ENCODE measurements at regions not wholly inside any gene's neighbourhood (a gene's known extent, or its start where the extent isn't known, plus 50 kb on each side); places are given as distances from the start of the nearest gene placed in this dataset.

DNA sequence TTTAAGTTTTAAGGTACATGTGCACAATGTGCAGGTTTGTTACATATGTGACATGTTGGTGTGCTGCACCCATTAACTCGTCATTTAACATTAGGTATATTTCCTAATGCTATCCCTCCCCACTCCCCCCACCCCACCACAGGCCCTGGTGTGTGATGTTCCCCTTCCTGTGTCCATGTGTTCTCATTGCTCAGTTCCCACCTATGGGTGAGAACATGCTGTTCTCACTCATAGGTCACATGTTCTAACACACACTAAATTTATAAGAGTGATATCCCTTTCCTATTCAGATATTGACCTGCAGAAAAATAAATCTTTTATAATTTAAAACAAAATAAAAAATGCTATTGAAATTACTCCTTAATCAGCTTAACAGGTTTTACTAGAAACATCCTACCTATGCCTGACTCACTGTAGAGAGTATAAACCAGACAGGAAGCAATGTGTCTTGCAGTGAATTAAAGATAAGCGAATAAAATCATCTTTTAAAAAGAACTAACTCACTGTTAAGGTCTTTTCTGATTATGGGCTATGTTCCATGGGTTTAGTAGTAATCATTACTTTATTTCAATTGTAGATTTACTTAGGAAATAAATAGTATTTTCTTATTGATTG, 82.0 kb upstream of the DPH5 start:
- no peak overlapping the region for H2AFZ ChIP-seq
- no peak overlapping the region for H3K27ac ChIP-seq
- no peaks in the 10 kb centered on the region for H3K36me3 ChIP-seq (ENCODE audit: control insufficient read depth, insufficient read depth, low read length)
- H3K4me2 ChIP-seq (ENCODE audit: low read length), result no peak overlapping the region
- TF ChIP-seq, protein P1, sequence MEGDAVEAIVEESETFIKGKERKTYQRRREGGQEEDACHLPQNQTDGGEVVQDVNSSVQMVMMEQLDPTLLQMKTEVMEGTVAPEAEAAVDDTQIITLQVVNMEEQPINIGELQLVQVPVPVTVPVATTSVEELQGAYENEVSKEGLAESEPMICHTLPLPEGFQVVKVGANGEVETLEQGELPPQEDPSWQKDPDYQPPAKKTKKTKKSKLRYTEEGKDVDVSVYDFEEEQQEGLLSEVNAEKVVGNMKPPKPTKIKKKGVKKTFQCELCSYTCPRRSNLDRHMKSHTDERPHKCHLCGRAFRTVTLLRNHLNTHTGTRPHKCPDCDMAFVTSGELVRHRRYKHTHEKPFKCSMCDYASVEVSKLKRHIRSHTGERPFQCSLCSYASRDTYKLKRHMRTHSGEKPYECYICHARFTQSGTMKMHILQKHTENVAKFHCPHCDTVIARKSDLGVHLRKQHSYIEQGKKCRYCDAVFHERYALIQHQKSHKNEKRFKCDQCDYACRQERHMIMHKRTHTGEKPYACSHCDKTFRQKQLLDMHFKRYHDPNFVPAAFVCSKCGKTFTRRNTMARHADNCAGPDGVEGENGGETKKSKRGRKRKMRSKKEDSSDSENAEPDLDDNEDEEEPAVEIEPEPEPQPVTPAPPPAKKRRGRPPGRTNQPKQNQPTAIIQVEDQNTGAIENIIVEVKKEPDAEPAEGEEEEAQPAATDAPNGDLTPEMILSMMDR (IDR thresholded peaks at IDR 0.05), result no peak
- H3K9ac ChIP-seq, result no peak overlapping the region
- H3K27me3 ChIP-seq (ENCODE audit: control insufficient read depth, insufficient read depth, low read length), result no peaks in the 10 kb centered on the region
- H3K79me2 ChIP-seq, result no peaks in the 10 kb centered on the region
- no peak overlapping the region for H3K4me3 ChIP-seq (ENCODE audit: low read depth, low read length)
- no peaks in the 10 kb centered on the region for H3K4me1 ChIP-seq
- H3K9me3 ChIP-seq (ENCODE audit: control insufficient read depth, low read length), result no peaks in the 10 kb centered on the region

DNA sequence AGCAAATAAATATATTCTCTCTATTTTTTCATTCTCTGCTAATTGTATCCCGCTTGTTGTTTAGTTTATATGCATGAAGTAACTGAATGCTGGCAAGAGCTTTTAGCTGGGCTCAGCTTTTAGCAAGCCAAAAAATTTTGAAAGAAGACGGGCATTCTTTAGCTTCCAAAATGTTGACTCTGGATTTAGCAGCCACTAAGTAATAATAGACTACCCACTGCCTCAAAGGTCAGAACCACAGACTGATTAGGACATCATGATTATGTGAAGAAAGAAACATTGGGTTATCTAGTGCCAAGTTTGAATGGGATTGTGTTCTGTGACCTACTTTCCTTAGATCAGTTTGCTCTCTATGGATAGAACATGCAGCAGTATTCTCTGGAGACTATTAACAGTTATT, 80.3 kb upstream of the DPH5 start:
- Histone ChIP-seq H3K4me2 (ENCODE audit: low read length) (peak overlapping the region; percentile 10), H3K27ac (peak overlapping the region; percentile 1), H3K9ac (no peak overlapping the region), H3K27me3 (ENCODE audit: control insufficient read depth, insufficient read depth, low read length) (no peaks in the 10 kb centered on the region), H3K79me2 (no peaks in the 10 kb centered on the region), H3K9me3 (ENCODE audit: control insufficient read depth, low read length) (no peaks in the 10 kb centered on the region), H3K4me3 (ENCODE audit: low read depth, low read length) (no peak overlapping the region), H3K4me1 (no peaks in the 10 kb centered on the region), H2AFZ (no peak overlapping the region), H3K36me3 (ENCODE audit: control insufficient read depth, insufficient read depth, low read length) (no peaks in the 10 kb centered on the region)
- TF ChIP-seq, protein P1 (IDR thresholded peaks at IDR 0.05), result no peak

DNA sequence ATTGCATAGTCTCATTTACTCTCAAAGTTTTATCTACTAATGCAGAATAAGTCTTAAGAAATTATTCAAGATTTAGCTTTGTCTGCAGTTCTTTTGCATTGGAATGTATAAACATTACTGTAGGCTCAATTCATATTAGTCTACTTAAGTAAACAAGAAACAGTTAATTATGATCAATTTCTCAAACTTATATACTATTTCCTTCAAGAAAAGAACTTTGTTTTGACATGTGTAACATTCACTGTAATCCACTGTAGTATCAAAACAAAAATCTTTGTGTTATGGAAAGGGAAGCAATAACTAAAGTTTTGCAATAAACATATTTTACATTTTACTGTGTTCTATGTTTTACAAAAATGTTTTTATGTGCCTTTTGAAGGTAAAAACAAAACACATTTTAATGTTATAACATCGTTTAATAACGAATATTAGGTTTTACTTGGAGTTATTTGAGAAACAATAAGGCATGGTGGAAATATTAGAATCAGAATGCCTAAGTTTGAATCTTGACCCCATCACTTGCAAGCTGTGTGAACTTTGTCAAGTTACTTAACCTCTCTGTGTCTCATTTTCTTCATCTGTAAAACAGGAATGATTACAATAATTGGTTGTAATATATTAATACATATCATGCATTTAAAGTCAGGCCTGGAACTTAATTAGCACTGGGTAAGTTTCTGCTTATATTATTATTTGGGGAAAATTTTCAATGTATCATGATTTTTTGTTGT, 77.0 kb upstream of the DPH5 start:
- no peak overlapping the region for H2AFZ ChIP-seq
- no peaks in the 10 kb centered on the region for H3K79me2 ChIP-seq
- no peak overlapping the region for H3K4me2 ChIP-seq (ENCODE audit: low read length)
- no peak overlapping the region for H3K4me3 ChIP-seq (ENCODE audit: low read depth, low read length)
- H3K36me3 ChIP-seq (ENCODE audit: control insufficient read depth, insufficient read depth, low read length), result no peaks in the 10 kb centered on the region
- no peaks in the 10 kb centered on the region for H3K4me1 ChIP-seq
- no peaks in the 10 kb centered on the region for H3K27me3 ChIP-seq (ENCODE audit: control insufficient read depth, insufficient read depth, low read length)
- TF ChIP-seq, protein P1 (IDR thresholded peaks at IDR 0.05), result no peak
- no peak overlapping the region for H3K9ac ChIP-seq
- no peaks in the 10 kb centered on the region for H3K9me3 ChIP-seq (ENCODE audit: control insufficient read depth, low read length)
- no peak overlapping the region for H3K27ac ChIP-seq

DNA sequence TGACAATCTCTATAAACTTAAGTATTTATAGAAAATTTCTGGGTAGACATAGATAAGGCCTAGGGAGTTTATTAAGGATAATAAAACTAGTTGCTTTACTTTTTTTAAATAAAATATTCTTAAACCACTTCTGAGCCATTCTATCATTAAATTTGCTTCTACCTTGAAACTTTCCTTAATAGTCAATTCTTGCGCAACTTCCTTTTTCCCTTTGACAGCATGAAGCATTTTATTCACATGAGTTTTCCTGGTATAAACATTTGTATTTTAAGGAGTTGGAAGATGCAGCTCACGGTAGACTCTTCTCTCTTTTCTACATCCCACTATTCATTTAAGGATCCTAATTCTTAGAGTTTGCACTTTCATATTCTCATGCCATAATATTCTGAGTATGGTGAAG, 75.8 kb upstream of the DPH5 start:
- no peak overlapping the region for H3K4me3 ChIP-seq (ENCODE audit: low read depth, low read length)
- TF ChIP-seq, protein P1 (IDR thresholded peaks at IDR 0.05), result no peak
- no peak overlapping the region for H3K9ac ChIP-seq
- no peak overlapping the region for H3K27ac ChIP-seq
- no peaks in the 10 kb centered on the region for H3K27me3 ChIP-seq (ENCODE audit: control insufficient read depth, insufficient read depth, low read length)
- no peaks in the 10 kb centered on the region for H3K9me3 ChIP-seq (ENCODE audit: control insufficient read depth, low read length)
- no peak overlapping the region for H2AFZ ChIP-seq
- no peaks in the 10 kb centered on the region for H3K79me2 ChIP-seq
- no peaks in the 10 kb centered on the region for H3K4me1 ChIP-seq
- no peaks in the 10 kb centered on the region for H3K36me3 ChIP-seq (ENCODE audit: control insufficient read depth, insufficient read depth, low read length)
- H3K4me2 ChIP-seq (ENCODE audit: low read length), result no peak overlapping the region

DNA sequence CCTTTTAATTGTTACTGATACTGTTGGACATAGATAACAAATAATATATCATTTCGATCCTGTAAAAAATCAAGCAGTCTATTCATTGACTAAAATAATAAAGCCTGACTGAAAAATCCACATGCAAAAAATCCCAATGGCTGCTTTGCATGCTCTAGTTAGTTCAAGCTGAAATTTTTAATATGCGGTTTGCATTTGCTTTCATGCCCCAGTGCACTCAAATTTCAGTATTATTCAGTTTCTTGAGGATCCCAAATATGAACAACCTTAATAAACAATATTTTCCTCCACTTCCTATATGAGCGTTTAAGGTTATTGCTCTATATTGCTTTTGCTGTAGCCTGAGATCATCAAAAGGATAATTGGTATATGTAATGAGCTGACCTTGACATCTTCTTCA, 75.1 kb upstream of the DPH5 start:
- Histone ChIP-seq H3K4me2 (ENCODE audit: low read length) (no peak overlapping the region), H3K4me3 (ENCODE audit: low read depth, low read length) (no peak overlapping the region), H3K27ac (no peak overlapping the region), H3K9ac (no peak overlapping the region), H2AFZ (no peak overlapping the region), H3K9me3 (ENCODE audit: control insufficient read depth, low read length) (no peaks in the 10 kb centered on the region), H3K27me3 (ENCODE audit: control insufficient read depth, insufficient read depth, low read length) (no peaks in the 10 kb centered on the region), H3K36me3 (ENCODE audit: control insufficient read depth, insufficient read depth, low read length) (no peaks in the 10 kb centered on the region), H3K4me1 (no peaks in the 10 kb centered on the region), H3K79me2 (no peaks in the 10 kb centered on the region)
- TF ChIP-seq, protein P1 (IDR thresholded peaks at IDR 0.05), result no peak
